ENCODE measurements at regions not wholly inside any gene's neighbourhood (a gene's known extent, or its start where the extent isn't known, plus 50 kb on each side); places are given as distances from the start of the nearest gene placed in this dataset.
"Not testable (repeated sequence)": the region's sequence is repeated elsewhere in the genome, so short reads cannot be mapped to it uniquely, and the experiment has no call there.

- H3K9me3 Mint-ChIP-seq (ENCODE audit: unreplicated experiment): peaks cover 7% of the 10 kb centered on the region
- peak overlapping the region; percentile 44 for H3K27ac Mint-ChIP-seq (ENCODE audit: low read depth, unreplicated experiment)
- peak; percentile 49 for DNase-seq (ENCODE audit: unreplicated experiment)
- CTCF ChIA-PET: interaction anchor here (1.7 kb wide), 1 partner anchor 10 kb away, joined by 4 read pairs; no protein-coding TSS in a partner anchor
- peaks cover 27% of the 10 kb centered on the region for H3K4me1 Mint-ChIP-seq (ENCODE audit: insufficient read depth, unreplicated experiment)
- no peak for TF ChIP-seq CTCF (IDR thresholded peaks at IDR 0.05; ENCODE audit: unreplicated experiment)
- intact Hi-C loops (cut with micrococcal nuclease): loop anchor here (1.0 to 5.0 kb wide), 2 partner anchors 67 to 103 kb away; partner anchors contain the start of gene ATP2B4
- no peaks in the 10 kb centered on the region for H3K36me3 Mint-ChIP-seq (ENCODE audit: insufficient read depth, unreplicated experiment)
- POLR2A ChIA-PET: interaction anchor here (0.6 to 2.8 kb wide), 7 partner anchors 10 to 133 kb away, joined by 3 to 29 read pairs (median 13); no protein-coding TSS in a partner anchor
- no peak overlapping the region for H3K4me3 Mint-ChIP-seq (ENCODE audit: unreplicated experiment)
- no peaks in the 10 kb centered on the region for H3K27me3 Mint-ChIP-seq (ENCODE audit: insufficient read depth, unreplicated experiment)
- no TSS peak for BruUV-seq (replicated peaks)
Measured at GRCh38 chr1:203559523-203559922, 65.6 kb downstream of the OPTC start.

GRCh38 chr1:203561761-203562160 lies 64.9 kb upstream of the ATP2B4 start:
- H3K4me3 Mint-ChIP-seq (ENCODE audit: unreplicated experiment); DNase-seq (ENCODE audit: unreplicated experiment); H3K9me3 Mint-ChIP-seq (ENCODE audit: unreplicated experiment); intact Hi-C loops (cut with micrococcal nuclease); H3K36me3 Mint-ChIP-seq (ENCODE audit: insufficient read depth, unreplicated experiment); H3K27ac Mint-ChIP-seq (ENCODE audit: low read depth, unreplicated experiment); H3K27me3 Mint-ChIP-seq (ENCODE audit: insufficient read depth, unreplicated experiment); BruUV-seq (replicated peaks): not testable (repeated sequence)
- POLR2A ChIA-PET: interaction anchor here (0.8 to 1.3 kb wide), 5 partner anchors 18 to 64 kb away, joined by 3 to 4 read pairs (median 3); partner anchors contain the start of gene ATP2B4
- CTCF ChIA-PET: interaction anchor here (0.6 to 1.3 kb wide), 2 partner anchors 30 to 108 kb away, joined by 3 to 4 read pairs; no protein-coding TSS in a partner anchor
- H3K4me1 Mint-ChIP-seq (ENCODE audit: insufficient read depth, unreplicated experiment): peaks cover 27% of the 10 kb centered on the region

GRCh38 chr1:203563291-203563690 lies 63.3 kb upstream of the ATP2B4 start:
- Mint-ChIP-seq H3K4me3 (ENCODE audit: unreplicated experiment) (no peak overlapping the region), H3K27ac (ENCODE audit: low read depth, unreplicated experiment) (no peak overlapping the region), H3K27me3 (ENCODE audit: insufficient read depth, unreplicated experiment) (no peaks in the 10 kb centered on the region), H3K36me3 (ENCODE audit: insufficient read depth, unreplicated experiment) (no peaks in the 10 kb centered on the region), H3K4me1 (ENCODE audit: insufficient read depth, unreplicated experiment) (peaks cover 14% of the 10 kb centered on the region), H3K9me3 (ENCODE audit: unreplicated experiment) (peaks cover 7% of the 10 kb centered on the region)
- DNase-seq (ENCODE audit: unreplicated experiment): no peak
- intact Hi-C loops (cut with micrococcal nuclease): no loop called here
- ChIA-PET CTCF (interaction anchor here (0.6 to 1.0 kb wide), 2 partner anchors 59 to 240 kb away, joined by 4 to 5 read pairs; no protein-coding TSS in a partner anchor), POLR2A (interaction anchor here (0.7 to 1.6 kb wide), 4 partner anchors 10 to 58 kb away, joined by 3 to 6 read pairs (median 5); no protein-coding TSS in a partner anchor)
- BruUV-seq (replicated peaks): no TSS peak
- no peak for TF ChIP-seq CTCF (IDR thresholded peaks at IDR 0.05; ENCODE audit: unreplicated experiment)

GRCh38 chr1:203564024-203564423 lies 62.6 kb upstream of the ATP2B4 start:
- Mint-ChIP-seq H3K4me3 (ENCODE audit: unreplicated experiment) (no peak overlapping the region), H3K27me3 (ENCODE audit: insufficient read depth, unreplicated experiment) (no peaks in the 10 kb centered on the region), H3K4me1 (ENCODE audit: insufficient read depth, unreplicated experiment) (peaks cover 7% of the 10 kb centered on the region), H3K27ac (ENCODE audit: low read depth, unreplicated experiment) (no peak overlapping the region), H3K9me3 (ENCODE audit: unreplicated experiment) (peaks cover 7% of the 10 kb centered on the region), H3K36me3 (ENCODE audit: insufficient read depth, unreplicated experiment) (no peaks in the 10 kb centered on the region)
- BruUV-seq (replicated peaks): no TSS peak
- intact Hi-C loops (cut with micrococcal nuclease): no loop called here
- CTCF ChIA-PET: interaction anchor here (0.5 to 1.0 kb wide), 2 partner anchors 60 to 438 kb away, joined by 3 to 4 read pairs; no protein-coding TSS in a partner anchor
- no peak for TF ChIP-seq CTCF (IDR thresholded peaks at IDR 0.05; ENCODE audit: unreplicated experiment)
- POLR2A ChIA-PET: interaction anchor here (1.0 to 1.4 kb wide), 2 partner anchors 10 to 58 kb away, joined by 3 to 6 read pairs; no protein-coding TSS in a partner anchor
- DNase-seq (ENCODE audit: unreplicated experiment): no peak

Measured in MCF 10A (cell line).